Keratinocyte (primary cell): ENCODE measurements at regions not wholly inside any gene's neighbourhood (a gene's known extent, or its start where the extent isn't known, plus 50 kb on each side); places are given as distances from the start of the nearest gene placed in this dataset.

Experiments used
- EZH2 ChIP-seq: IDR thresholded peaks from one replicate; pipeline ENCODE4 v1.6.1; 2012; ENCODE audit warnings: inconsistent platforms, mild to moderate bottlenecking, low read length, moderate library complexity
- TF ChIP-seq, protein P1 (sequence below), 3 experiments: IDR thresholded peaks in 1 of 3; conservative IDR thresholded peaks in 1 of 3; optimal IDR thresholded peaks in 1 of 3; 2 replicates in 2 of 3; 3 replicates in 1 of 3; pipeline versions ENCODE3 to v1.5.1; 2011; ENCODE audit warnings: low read length in 3 of 3, mild to moderate bottlenecking in 3 of 3, moderate library complexity in 2 of 3, control low read depth in 1 of 3, inconsistent platforms in 1 of 3; ENCODE audit not compliant: insufficient read depth in 2 of 3; ENCODE audit errors: extremely low read depth in 1 of 3

- TF ChIP-seq, protein P1, sequence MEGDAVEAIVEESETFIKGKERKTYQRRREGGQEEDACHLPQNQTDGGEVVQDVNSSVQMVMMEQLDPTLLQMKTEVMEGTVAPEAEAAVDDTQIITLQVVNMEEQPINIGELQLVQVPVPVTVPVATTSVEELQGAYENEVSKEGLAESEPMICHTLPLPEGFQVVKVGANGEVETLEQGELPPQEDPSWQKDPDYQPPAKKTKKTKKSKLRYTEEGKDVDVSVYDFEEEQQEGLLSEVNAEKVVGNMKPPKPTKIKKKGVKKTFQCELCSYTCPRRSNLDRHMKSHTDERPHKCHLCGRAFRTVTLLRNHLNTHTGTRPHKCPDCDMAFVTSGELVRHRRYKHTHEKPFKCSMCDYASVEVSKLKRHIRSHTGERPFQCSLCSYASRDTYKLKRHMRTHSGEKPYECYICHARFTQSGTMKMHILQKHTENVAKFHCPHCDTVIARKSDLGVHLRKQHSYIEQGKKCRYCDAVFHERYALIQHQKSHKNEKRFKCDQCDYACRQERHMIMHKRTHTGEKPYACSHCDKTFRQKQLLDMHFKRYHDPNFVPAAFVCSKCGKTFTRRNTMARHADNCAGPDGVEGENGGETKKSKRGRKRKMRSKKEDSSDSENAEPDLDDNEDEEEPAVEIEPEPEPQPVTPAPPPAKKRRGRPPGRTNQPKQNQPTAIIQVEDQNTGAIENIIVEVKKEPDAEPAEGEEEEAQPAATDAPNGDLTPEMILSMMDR (optimal IDR thresholded peaks at IDR 0.05 in 1 of 3, IDR thresholded peaks at IDR 0.05 in 1 of 3, conservative IDR thresholded peaks at IDR 0.05 in 1 of 3; ENCODE audit: extremely low read depth in 1 of 3, insufficient read depth in 2 of 3, low read length in 3 of 3), result no peak
- TF ChIP-seq EZH2, result no peak
Measured at GRCh38 chr18:73283032-73283431, 415.2 kb upstream of the NETO1 start.
